NCI-H526 (cell line): ENCODE measurements at regions not wholly inside any gene's neighbourhood (a gene's known extent, or its start where the extent isn't known, plus 50 kb on each side); places are given as distances from the start of the nearest gene placed in this dataset.

Source experiments
- DNase-seq, 2 experiments: peaks; one replicate each; lab custom pipeline; 2025; lab: John Stamatoyannopoulos, UW

DNA sequence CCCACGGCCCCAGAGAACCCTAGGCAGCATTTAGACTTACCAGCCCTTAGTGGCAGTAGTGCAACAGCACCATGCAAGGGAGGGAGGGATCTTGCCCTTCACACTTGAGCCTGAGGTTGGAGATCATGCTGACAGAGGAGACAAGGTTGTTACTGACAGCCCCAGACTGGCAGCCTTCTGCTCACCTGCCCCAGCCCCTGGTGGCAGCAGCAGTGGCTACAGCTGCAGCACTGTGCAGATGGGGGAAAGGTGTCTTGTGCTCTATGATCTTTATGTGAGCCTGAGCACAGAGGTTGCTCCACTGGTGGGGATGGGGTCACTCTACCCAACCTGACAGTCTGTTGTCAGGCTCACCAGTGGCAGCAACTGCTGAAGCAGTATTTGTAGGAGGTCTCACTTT, 501.2 kb upstream of the LRRTM4 start:
- DNase-seq, result no peak

DNA sequence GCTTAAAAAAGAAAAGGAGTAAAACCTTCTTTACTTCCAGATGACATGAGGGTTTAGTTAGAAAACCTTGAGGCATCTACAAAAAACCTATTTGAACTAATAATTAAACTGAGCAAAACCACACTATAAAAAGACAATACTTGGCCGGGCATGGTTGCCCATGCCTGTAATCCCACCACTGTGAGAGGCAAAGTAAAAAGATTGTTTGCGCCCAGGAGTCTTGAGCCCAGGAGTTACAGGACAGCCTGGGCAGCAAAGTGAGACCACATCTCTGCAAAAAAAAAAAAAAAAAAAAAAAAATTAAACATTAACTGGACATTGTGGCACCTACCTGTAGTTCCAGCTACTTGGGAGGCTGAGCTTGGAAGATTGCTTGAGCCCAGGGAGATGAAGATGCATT, 502.8 kb upstream of the LRRTM4 start:
- no peak for DNase-seq

DNA sequence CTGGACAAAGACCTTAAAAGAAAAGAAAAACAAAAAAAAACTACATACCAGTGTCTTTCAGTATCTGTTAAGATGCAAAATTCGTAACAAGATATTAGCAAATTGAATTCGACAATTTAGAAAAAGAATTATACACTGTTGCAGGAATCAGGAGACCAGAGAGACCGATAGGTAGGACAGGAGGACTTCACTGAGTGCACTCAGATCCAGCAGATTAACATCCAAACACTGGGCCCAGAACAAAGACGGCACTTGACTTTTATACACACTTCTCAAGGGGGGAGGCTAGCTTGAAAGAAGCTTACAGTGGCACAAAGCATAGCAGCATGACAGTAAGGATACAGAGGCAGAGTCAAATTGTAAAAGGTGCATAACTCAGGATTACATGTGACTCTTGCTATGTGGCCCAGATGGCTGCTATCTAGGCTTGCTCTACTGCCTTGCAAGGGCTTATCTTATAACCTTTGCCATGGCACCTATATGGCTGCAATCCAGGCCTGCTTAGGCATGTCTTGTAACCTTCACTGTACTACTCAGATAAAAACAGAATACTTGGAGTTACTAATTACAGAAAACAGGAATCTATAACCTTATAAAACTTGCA, 507.3 kb upstream of the LRRTM4 start:
- DNase-seq, result no peak

DNA sequence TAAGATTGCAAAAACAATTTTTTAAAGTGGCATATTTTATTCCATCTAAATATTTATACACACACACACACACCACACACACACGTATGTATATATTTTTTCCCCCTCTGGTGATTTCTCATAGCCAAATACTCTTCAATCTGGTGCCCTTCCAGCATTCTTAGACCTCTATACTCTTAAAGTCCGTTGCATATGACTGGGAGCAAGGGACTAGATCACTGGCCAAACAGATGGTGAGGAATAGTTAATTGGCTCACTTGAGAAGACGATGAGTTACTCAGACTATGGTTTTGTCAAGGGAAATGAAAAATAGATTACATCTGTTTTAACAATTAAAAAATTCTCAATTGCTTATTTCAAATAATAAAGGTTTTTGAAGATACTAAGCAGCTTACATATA, 512.5 kb upstream of the LRRTM4 start:
- DNase-seq, result no peak

DNA sequence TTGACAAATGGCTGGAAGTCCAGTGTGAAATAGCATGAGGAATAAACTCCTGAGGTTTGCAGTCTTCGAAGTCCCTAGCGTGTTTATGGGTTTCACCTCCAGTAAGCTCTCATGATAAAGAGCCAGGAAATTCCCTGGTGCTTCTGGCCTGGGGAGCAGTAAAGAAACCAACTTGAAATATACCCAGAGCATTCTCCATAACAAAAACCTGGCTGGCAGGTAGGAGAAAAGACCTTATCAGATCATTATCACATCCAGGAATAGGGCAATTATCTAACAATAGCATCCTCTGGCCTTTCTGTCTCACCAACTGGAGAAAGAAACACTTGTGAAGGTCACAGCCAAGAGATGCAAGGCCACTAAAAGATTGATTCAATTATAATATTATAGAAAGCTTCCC, 513.6 kb upstream of the LRRTM4 start:
- DNase-seq, result no peak

DNA sequence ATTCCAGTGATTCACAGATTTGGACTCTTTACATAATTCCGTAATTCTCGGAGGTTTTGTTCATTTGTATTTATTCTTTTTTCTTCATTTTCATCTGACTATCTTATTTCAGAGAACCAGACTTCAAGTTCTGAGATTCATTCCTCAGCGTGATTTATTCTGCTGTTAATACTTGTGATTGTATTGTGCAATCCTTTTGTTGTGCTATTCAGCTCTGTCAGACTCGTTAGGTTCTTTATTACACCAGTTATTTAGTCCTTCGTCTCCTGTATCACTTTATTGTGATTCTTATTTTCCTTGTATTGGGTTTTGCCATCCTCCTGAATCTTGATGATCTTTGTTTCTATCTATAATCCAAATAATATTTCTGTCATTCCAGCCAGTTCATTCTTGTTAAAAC, 529.3 kb upstream of the LRRTM4 start:
- no peak for DNase-seq

DNA sequence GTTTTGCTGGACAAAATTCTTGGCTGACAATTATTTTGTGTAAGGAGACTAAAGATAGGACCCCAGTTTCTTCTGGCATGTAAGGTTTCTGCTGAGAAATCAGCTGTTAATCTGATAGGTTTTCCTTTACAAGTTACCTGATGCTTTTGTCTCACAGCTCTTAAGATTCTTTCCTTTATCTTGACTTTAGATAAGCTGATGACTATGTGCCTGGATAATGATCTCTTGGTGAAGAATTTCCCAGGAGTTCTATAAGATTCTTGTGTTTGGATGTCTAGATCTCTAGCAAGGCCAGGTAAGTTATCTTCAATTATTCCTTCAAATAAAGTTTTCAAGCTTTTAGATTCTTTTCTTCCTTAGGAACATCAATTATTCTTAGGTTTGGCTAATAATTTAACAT, 534.8 kb upstream of the LRRTM4 start:
- no peak for DNase-seq

DNA sequence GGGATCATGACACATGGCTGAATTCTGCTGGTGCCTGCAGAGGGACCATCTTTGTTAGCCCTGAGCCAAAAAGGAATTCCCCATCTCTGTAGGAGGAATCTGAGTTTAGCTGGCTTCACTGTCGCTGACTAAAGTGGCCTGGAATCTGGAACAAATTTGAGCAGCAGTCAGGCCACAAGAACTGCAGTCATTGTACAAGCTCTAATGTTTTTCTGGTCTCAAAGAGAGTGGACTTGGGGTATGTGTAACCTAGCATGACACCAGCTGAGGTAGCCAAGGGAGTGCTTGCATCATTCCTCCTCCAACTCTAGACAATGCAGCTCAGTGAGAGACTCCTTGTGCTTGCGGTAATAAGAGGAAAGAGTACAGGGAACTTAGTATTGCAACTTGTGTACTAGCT, 539.1 kb upstream of the LRRTM4 start:
- DNase-seq, result no peak

DNA sequence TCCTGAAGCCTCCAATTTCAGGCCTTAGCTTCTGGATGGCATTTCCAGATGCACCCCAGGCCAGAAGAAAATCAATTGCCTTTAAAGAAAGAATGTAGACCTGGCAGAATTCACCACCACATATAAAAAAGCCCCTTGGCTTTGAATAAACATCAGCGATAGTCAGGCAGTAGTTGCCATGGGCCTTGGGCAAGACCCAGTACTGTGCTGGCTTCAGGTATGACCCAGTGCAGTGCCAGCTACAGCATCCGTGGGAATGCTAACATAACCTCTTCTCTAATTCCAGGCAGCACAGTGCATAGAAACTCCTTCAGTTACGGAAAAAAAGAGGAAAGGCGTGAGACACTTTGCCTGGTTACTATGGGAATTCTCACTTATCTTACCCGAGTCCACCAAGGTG, 539.6 kb upstream of the LRRTM4 start:
- no peak for DNase-seq

DNA sequence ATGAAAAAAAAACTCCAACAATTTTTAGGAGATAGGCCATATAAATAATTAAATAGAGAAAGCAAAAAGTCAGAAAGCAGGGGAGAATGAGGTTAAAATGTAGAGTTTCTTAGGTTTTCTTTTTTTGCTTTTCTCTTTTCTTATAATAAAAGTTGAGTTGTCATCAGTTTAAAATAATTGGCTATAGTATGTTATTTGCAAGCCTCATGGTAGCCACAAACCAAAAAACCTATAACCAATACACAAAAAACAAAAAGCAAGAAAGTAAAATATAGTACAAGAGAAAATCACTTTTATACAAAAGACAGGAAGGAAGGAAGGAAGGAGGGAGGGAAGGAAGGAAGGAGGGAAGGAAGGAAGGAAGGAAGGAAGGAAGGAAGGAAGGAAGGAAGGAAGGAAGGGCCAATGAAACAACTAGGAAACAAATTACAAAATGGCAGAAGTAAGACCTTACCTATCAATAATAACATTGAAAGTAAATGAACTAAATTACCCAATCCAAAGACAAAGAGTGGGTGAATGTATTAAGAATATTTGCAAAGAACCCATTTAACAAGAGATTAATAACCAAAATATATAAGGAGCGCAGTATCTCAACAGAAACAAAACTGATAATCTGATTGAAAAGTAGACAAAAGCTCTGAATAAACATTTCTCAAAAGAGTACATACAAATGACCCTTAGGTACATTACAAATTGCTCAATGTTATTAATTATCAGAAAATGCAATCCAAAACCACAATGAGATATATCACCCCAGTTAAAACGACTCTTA, 541.3 kb upstream of the LRRTM4 start:
- DNase-seq, result no peak

DNA sequence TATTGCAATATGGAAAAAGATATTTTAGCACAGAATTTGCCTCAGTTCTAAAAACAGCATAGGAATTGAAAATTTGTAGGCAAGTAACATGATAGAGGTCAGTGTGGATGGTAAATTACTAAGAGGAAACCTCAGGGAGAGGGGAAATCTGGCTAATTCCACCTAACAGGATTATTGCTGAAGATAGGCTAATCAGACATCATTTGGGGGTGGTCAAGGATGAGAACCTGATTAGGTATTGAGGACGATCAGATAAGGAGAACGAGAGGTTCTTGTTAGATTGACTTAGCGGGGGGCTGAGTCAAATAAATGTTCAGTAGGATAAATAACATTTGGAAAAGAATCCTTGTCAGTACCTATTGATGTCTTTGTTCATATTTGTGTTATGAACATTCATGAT, 543.2 kb upstream of the LRRTM4 start:
- DNase-seq, result no peak

DNA sequence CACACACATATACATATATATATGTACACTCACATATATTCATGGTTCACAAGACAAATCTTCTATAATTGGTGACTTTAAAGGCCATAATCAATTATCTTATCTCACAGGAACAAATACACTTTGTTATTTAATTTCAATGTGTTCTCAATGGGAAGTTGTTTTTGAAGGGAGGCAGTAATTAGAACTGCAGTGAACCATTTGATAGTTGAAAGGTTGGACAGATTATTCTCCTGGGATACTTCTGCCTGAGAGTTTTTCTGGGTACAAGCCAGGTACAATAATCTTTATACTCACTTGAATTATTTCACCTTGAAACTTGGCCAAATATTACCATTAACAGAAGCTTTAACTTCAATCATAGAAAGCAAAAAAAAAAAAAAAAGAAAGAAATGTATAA, 546.6 kb upstream of the LRRTM4 start:
- no peak for DNase-seq

DNA sequence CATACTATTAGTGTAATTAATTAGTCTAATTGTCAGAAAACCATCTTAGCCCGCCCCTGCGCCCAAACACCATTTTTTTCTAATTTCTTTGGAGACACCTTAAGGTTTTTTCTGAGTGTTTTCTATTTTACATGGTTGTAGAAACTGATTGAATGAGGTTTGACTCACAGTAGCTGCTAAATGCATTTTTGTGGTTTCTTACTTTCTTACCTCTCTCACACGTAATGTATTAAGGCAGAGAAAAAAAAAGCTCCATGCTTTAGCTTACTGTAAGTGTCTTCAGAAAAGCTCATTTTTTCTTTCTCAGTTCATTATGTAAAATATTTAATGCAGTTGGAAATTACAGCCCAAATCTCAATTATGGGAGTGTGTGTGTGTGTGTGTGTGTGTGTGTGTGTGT, 548.5 kb upstream of the LRRTM4 start:
- DNase-seq, result no peak

DNA sequence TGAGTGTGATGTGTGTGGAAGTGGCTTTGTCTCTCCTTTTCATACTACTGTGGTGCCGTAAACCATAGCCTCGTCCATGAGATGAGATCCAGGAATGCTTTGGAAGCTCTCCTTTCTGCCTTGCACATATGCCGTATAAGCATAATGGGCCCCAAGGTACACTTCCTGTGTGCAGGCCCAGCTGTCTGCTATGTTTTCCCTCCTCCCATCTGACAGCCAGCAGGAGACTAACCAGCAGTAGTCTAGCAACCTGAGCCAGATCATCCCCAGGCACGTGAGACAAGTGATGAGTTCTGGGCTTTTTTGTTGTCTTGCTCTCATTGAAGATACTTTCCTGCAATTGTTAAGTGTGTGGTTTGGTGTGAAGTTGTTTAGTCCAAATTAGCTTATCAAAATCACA, 555.5 kb upstream of the LRRTM4 start:
- no peak for DNase-seq

DNA sequence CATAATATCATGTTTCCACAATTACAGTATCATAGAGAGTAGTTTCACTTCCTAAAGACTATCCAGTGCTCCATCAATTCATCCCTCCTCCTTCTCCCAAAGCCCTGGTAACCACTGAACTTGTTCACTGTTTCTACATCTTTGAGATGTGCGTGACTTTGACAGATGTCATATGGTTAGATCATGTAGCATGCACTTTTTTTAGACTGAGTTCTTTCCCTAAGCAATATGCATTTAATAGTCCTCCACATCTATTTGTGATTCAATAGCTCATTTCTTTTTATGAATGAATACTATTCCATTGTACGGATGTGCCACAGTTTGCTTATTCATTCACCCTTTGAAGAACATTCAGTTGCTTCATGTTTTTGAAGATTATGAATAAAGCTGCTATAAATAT, 560.4 kb upstream of the LRRTM4 start:
- DNase-seq, result no peak

DNA sequence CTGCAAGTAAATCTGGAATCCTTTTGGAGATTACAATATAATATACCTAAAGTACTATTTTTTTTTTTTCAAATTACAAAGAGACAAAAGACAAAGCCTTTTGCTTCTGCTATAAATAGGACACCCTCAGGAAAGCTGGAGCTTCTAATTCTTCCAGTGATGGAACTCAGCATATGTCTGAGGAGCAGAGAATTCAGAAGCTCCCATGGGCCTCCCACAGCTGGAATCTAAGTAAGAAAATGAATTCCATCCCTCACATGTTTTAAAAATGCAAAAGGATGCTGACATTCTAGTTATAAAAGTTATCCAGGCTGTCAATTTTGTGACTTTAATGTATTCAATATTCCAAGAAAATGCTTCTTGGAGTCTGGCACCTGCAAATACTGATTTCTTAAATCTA, 571.3 kb upstream of the LRRTM4 start:
- DNase-seq, result no peak

DNA sequence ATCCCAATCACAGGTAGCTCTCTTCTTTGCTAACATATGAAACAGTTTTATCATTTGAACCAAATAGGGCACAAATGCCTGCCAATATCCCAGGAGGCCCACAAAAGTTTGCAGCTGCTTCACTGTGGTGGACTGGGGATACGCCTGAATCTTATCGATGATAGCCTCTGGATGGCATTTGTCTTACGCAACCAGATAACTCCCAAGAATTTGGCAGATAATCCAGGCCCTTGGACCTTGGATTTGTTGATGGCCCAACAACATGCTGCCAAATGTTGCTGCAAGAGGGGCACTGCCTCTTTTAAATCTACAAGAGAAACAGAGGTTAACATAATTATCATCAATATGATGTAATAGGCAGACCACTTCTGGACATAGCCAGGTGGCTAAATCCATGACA, 587.1 kb upstream of the LRRTM4 start:
- DNase-seq, result no peak

DNA sequence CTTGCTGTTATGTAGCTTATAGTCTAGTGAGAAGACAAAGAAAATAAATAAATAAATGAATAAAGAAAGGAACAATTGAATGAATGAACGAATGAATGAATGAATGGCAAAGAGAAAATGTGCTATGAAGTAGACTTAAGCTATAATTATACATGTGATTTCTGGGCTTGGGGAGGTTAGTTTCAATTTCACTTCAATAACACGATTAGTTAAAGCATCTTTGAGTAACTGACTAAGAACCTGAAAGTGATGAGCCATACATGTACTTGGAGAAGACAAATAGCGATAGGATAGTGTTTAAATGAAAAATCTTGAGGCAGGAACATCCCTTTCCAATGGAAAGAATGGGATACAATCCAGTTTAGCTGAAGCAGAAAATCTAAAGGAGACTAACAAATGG, 593.1 kb upstream of the LRRTM4 start:
- no peak for DNase-seq

DNA sequence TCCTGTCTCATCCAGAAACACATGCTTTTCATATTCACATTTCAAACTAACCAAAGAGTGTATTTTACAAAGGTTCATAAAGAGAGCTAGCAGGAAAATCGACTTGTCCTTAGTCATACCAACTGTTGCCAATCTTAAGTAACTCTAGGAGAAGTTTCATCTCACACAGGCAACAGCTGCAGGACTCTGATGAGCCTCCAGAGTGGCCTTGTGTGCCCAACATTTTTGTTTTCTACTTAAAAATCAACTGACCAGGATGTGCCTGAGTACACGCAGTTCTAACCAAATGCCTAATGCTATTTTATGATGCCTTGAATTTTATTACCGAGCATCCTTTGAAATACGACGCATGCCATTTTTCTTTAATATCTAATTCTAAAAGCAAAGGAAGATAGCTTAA, 595.9 kb upstream of the LRRTM4 start:
- DNase-seq, result no peak

DNA sequence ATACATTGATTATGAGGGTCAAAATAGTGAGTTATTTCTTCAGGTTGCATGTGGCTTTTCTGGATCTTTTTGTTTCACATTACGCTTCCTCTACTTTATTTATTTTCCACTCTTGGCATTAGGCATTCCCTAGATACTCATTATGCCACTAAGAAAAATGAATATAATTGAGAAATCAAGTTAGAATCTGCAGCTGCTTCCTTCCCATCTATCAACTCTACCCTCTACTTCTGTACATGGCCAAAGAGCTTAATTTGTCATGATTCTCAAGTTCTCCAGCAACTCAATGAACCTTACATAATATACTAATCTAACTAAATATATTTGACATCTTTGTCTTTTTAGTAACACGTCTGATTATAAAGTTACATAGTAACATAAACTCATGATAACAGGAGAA, 598.1 kb upstream of the LRRTM4 start:
- no peak for DNase-seq

DNA sequence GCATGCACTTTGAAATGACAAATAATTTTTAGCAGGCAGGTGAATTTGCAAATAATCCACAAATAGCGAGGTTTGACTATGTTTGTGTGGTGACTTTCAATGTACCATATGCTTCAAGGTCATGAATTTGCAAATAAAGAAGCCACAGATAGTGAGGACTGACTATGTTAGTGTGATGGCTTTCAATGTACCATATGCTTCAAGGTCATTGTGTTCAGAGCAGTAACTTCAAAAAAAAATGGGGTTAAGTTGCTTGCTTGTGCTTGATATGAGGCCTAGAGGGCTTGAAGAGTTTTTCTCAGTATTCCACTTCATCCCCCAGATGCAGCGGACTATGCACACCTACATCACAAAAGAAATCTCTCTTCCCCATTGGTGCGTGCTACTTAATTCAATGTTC, 602.9 kb upstream of the LRRTM4 start:
- no peak for DNase-seq

DNA sequence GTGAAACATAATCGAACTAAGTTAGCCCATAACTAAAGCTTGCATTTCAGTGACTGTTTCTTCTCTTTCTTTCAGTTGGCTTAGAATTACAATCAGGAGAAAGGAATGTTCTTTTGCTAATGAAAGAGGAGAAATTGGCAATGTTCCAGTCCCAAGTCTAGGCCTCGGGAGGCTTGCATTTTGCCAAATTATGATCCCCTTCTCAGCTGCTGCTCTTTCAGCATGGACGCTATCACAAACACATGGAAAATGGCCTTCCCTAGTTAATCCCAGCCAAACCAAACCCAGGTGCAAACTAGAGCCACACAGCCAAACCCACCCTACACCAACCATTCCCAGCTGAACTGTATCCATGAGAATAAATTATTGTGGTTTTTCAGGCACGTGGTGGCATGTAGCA, 605.2 kb upstream of the LRRTM4 start:
- no peak for DNase-seq

DNA sequence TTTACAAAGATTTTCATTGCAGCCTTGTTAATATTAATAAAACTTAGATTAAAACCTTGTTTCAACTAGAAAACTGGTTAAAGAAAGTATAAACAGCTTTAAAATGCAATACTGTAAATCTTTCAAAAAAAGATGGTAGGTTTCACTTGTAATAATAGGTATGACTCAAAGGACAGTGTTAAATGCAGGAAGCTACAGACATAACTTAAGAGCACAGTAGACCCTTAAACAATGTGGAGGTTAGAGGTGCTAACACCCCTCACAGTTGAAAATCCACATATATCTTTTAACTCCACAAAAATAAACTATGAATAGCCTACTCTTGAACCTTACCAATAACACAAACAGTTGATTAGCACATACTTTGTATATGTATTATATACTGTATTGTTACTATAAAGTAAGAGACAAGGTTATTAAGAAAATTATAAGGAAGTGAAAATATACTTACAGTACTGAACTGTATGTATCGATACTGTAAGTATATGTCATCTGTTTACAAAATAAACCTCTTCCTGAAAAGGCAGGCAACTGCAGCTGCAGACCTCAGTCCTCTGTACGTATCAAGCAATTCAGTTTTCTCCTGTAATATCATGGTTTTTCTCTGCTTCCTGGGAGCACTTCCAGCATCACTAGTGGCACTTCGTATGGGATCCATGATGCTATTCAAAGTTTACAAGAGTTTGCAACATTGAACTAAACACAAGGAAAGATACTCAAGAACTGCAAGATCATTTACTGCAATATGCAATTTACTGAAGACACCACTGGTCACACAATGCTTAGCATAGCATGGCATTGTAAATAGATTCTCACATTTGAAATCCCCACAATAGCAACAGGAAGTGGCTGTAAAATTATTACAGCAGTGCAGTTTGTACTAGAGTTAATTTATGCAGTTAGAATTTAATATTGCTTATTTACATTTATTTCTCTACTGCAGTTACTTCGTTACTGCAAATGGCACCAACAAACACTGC, 610.5 kb upstream of the LRRTM4 start:
- no peak for DNase-seq
